22Rv1 (cell line): ENCODE measurements at regions not wholly inside any gene's neighbourhood (a gene's known extent, or its start where the extent isn't known, plus 50 kb on each side); places are given as distances from the start of the nearest gene placed in this dataset.

Experiments
- ZFX ChIP-seq: fragments of 450-650 bp; IDR thresholded peaks from 2 replicates; pipeline ENCODE4 v1.6.1; 2017; ENCODE audit warnings: antibody characterized with exemption, borderline replicate concordance
- TF ChIP-seq, protein P1 (sequence below): fragments of 450-650 bp; IDR thresholded peaks from 2 replicates; pipeline ENCODE4 v1.5.1; 2017; ENCODE audit warnings: mild to moderate bottlenecking

DNA sequence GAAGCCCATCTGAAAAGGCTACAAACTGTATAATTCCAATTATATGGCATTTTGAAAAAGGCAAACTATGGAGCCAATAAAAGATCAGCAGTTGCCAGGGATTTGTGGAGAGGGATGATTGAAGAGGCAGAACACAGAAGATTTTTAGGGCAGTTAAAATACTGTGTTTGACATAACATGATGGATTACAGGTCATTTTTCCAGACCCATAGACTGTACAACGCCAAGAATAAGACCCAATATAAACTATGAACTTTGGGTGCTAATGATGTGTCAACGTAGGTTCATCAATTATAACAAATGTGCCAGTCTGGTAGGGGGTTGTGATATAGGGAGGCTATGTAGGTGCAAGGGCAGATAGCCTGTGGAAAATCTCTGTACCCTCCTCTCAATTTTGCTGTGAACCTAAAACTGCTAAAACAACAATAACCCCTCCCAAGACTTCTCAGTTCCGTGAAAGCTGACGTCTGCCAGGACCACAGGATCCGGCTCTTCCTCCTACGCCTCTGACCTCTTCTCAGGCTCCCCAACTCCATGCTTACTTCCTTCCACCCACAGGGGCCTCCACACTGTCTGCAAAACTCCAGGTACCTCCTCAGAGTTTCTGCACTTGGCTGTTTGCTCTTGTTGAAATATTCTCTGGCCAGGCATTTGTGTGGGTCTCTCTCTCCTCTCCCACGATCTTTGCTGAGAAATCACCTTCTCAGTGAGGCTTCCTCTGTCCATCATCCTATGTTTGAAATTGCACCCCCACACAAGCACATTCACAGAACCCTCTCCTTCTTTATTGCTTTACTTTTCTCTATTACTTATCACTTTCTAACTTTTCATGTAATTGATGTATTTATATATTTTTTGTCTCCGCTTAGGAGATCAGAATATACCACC, 131.4 kb downstream of the BBS10 start:
- TF ChIP-seq, protein P1, sequence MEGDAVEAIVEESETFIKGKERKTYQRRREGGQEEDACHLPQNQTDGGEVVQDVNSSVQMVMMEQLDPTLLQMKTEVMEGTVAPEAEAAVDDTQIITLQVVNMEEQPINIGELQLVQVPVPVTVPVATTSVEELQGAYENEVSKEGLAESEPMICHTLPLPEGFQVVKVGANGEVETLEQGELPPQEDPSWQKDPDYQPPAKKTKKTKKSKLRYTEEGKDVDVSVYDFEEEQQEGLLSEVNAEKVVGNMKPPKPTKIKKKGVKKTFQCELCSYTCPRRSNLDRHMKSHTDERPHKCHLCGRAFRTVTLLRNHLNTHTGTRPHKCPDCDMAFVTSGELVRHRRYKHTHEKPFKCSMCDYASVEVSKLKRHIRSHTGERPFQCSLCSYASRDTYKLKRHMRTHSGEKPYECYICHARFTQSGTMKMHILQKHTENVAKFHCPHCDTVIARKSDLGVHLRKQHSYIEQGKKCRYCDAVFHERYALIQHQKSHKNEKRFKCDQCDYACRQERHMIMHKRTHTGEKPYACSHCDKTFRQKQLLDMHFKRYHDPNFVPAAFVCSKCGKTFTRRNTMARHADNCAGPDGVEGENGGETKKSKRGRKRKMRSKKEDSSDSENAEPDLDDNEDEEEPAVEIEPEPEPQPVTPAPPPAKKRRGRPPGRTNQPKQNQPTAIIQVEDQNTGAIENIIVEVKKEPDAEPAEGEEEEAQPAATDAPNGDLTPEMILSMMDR = no peak
- no peak for TF ChIP-seq ZFX
